C4-2B (cell line): ENCODE measurements at regions not wholly inside any gene's neighbourhood (a gene's known extent, or its start where the extent isn't known, plus 50 kb on each side); places are given as distances from the start of the nearest gene placed in this dataset.

Experiments
- ZFX ChIP-seq: fragments of 450-650 bp; IDR thresholded peaks from 2 replicates; pipeline ENCODE4 v1.6.1; 2017
- TF ChIP-seq, protein P1 (sequence below): fragments of 450-650 bp; conservative IDR thresholded peaks from 2 replicates; pipeline ENCODE4 v1.5.1; 2017; ENCODE audit warnings: mild to moderate bottlenecking

DNA sequence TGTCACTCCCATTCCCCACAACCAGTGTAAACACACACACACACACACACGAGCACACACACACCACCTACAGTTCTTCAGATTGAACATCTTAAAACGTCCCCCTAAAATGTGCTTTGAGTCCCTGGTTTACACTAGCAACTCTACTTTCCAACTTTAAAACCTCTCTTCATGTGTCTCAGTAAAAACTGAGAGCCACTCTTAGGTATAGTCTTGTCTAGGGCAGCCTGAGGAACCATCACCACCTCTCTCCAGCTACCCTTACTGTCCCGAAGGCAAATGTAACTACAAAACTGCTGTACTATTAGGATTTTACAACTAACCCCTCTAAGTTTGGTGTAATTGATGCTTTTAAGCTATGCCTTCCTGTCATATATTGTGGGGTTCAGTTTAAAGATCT, 1501.6 kb upstream of the MIR17HG start:
- TF ChIP-seq, protein P1, sequence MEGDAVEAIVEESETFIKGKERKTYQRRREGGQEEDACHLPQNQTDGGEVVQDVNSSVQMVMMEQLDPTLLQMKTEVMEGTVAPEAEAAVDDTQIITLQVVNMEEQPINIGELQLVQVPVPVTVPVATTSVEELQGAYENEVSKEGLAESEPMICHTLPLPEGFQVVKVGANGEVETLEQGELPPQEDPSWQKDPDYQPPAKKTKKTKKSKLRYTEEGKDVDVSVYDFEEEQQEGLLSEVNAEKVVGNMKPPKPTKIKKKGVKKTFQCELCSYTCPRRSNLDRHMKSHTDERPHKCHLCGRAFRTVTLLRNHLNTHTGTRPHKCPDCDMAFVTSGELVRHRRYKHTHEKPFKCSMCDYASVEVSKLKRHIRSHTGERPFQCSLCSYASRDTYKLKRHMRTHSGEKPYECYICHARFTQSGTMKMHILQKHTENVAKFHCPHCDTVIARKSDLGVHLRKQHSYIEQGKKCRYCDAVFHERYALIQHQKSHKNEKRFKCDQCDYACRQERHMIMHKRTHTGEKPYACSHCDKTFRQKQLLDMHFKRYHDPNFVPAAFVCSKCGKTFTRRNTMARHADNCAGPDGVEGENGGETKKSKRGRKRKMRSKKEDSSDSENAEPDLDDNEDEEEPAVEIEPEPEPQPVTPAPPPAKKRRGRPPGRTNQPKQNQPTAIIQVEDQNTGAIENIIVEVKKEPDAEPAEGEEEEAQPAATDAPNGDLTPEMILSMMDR = no peak
- TF ChIP-seq ZFX = no peak
